Mesenchymal stem cell (in vitro differentiated cells and primary cell): ENCODE measurements at regions not wholly inside any gene's neighbourhood (a gene's known extent, or its start where the extent isn't known, plus 50 kb on each side); places are given as distances from the start of the nearest gene placed in this dataset.
A peak's percentile ranks its signal among the peaks of the same experiment; 100 is the strongest.

Experiments
- DNase-seq: peaks from one replicate; pipeline ENCODE4 v3.0.0-alpha.2; 2013
- H2AFZ ChIP-seq: one replicate; pipeline ENCODE4 v1.6.1; 2013; ENCODE audit warnings: low read depth, mild to moderate bottlenecking, control low read depth, inconsistent platforms, low read length, moderate library complexity
- H2AK5ac ChIP-seq: 2 replicates; pipeline ENCODE4 v1.6.1; 2013; ENCODE audit warnings: low read length, moderate library complexity, mild to moderate bottlenecking, inconsistent platforms; ENCODE audit not compliant: severe bottlenecking
- H2BK120ac ChIP-seq: one replicate; pipeline ENCODE4 v1.6.1; 2013; ENCODE audit warnings: low read depth, mild to moderate bottlenecking, inconsistent platforms, low read length, moderate library complexity
- H2BK12ac ChIP-seq, 2 experiments: one replicate each; pipeline ENCODE4 v1.6.1; 2013; ENCODE audit warnings: inconsistent platforms in 2 of 2, low read length in 2 of 2, mild to moderate bottlenecking in 2 of 2, moderate library complexity in 2 of 2, control low read depth in 1 of 2
- H2BK15ac ChIP-seq: one replicate; pipeline ENCODE4 v1.6.1; 2013; ENCODE audit warnings: mild to moderate bottlenecking, low read depth, inconsistent platforms; ENCODE audit not compliant: poor library complexity, severe bottlenecking
- H2BK5ac ChIP-seq: 2 replicates; pipeline ENCODE4 v1.6.1; 2013; ENCODE audit warnings: low read depth, mild to moderate bottlenecking, low read length, control low read depth, inconsistent platforms; ENCODE audit not compliant: poor library complexity, severe bottlenecking
- H3K14ac ChIP-seq, 2 experiments: one replicate each; pipeline ENCODE4 v1.6.1; 2013; ENCODE audit warnings: inconsistent platforms in 2 of 2, low read length in 2 of 2, control low read depth in 1 of 2, mild to moderate bottlenecking in 1 of 2, moderate library complexity in 1 of 2
- H3K18ac ChIP-seq, 2 experiments: one replicate each; pipeline ENCODE4 v1.6.1; 2013; ENCODE audit warnings: inconsistent platforms in 2 of 2, low read length in 2 of 2, control low read depth in 1 of 2, low read depth in 1 of 2, mild to moderate bottlenecking in 1 of 2
- H3K23ac ChIP-seq, 2 experiments: one replicate each; pipeline ENCODE4 v1.6.1; 2013; ENCODE audit warnings: inconsistent platforms in 2 of 2, low read length in 2 of 2, mild to moderate bottlenecking in 2 of 2, moderate library complexity in 2 of 2, control low read depth in 1 of 2
- H3K27ac ChIP-seq: 2 replicates; pipeline ENCODE4 v1.5.1; 2013; ENCODE audit warnings: mild to moderate bottlenecking, moderate library complexity, low read length, control low read depth, inconsistent platforms; ENCODE audit not compliant: poor library complexity, severe bottlenecking
- H3K27me3 ChIP-seq, 2 experiments: 2 replicates each; pipeline versions ENCODE4 v1.6.1 to v1.7.0; 2013; ENCODE audit warnings: low read length in 2 of 2, mild to moderate bottlenecking in 2 of 2, moderate library complexity in 2 of 2, control low read depth in 1 of 2, inconsistent platforms in 1 of 2; ENCODE audit not compliant: control insufficient read depth in 1 of 2, insufficient read depth in 1 of 2
- H3K36me3 ChIP-seq, 2 experiments: 2 replicates each; pipeline versions ENCODE4 v1.6.1 to v1.7.0; 2013; ENCODE audit warnings: low read length in 2 of 2, control low read depth in 1 of 2, inconsistent platforms in 1 of 2, low read depth in 1 of 2, mild to moderate bottlenecking in 1 of 2; ENCODE audit not compliant: insufficient read depth in 2 of 2, control insufficient read depth in 1 of 2
- H3K4ac ChIP-seq, 2 experiments: one replicate each; pipeline ENCODE4 v1.6.1; 2013; ENCODE audit warnings: inconsistent platforms in 2 of 2, low read length in 2 of 2, mild to moderate bottlenecking in 2 of 2, moderate library complexity in 2 of 2, control low read depth in 1 of 2, low read depth in 1 of 2
- H3K4me1 ChIP-seq: 2 replicates; pipeline ENCODE4 v1.6.1; 2013; ENCODE audit warnings: low read depth, low read length, control low read depth; ENCODE audit not compliant: control insufficient read depth, insufficient read depth
- H3K4me2 ChIP-seq: 2 replicates; pipeline ENCODE4 v1.6.1; 2013; ENCODE audit warnings: low read length, mild to moderate bottlenecking, inconsistent platforms; ENCODE audit not compliant: poor library complexity, severe bottlenecking
- H3K4me3 ChIP-seq, 2 experiments: 2 replicates each; pipeline versions ENCODE4 v1.5.1 to v1.7.0; 2013; ENCODE audit warnings: low read length in 2 of 2, mild to moderate bottlenecking in 2 of 2, control low read depth in 1 of 2, low read depth in 1 of 2; ENCODE audit not compliant: insufficient read depth in 1 of 2
- H3K79me1 ChIP-seq: replicated peaks from 2 replicates; pipeline ENCODE4 v1.6.1; 2013; ENCODE audit warnings: mild to moderate bottlenecking, control low read depth, low read length, inconsistent platforms; ENCODE audit not compliant: poor library complexity, severe bottlenecking
- H3K9ac ChIP-seq: 2 replicates; pipeline ENCODE4 v1.7.0; 2013; ENCODE audit warnings: mild to moderate bottlenecking, low read length, moderate library complexity
- H3K9me3 ChIP-seq: 2 replicates; pipeline ENCODE4 v1.7.0; 2013; ENCODE audit warnings: mild to moderate bottlenecking, low read length; ENCODE audit not compliant: control insufficient read depth
- H4K8ac ChIP-seq: one replicate; pipeline ENCODE4 v1.6.1; 2013; ENCODE audit warnings: inconsistent platforms, mild to moderate bottlenecking, low read length, moderate library complexity
- H4K91ac ChIP-seq: one replicate; pipeline ENCODE4 v1.6.1; 2013; ENCODE audit warnings: mild to moderate bottlenecking, low read length, inconsistent platforms
- WGBS: methylation state at CpG from one replicate; pipeline ENCODE4 v1.1.7; 2013; ENCODE audit warnings: mixed read lengths; 5-methylcytosine and 5-hydroxymethylcytosine counted together

GRCh38 chr3:177440456-177441104 lies 243.3 kb upstream of the TBL1XR1 start:
- Histone ChIP-seq H3K9me3 (no peaks in the 10 kb centered on the region), H2BK120ac (no peak overlapping the region), H3K4me1 (no peaks in the 10 kb centered on the region), H2AFZ (no peak overlapping the region), H3K4me3 (no peak overlapping the region), H2BK15ac (no peak overlapping the region), H3K9ac (no peak overlapping the region), H3K79me1 (no peaks in the 10 kb centered on the region), H3K14ac (no peak overlapping the region), H3K36me3 (no peaks in the 10 kb centered on the region), H3K4me2 (no peak overlapping the region), H3K4ac (no peak overlapping the region), H2BK5ac (no peak overlapping the region), H2BK12ac (no peak overlapping the region), H2AK5ac (no peak overlapping the region), H3K27ac (no peak overlapping the region), H3K27me3 (no peaks in the 10 kb centered on the region), H3K23ac (no peak overlapping the region), H4K8ac (no peak overlapping the region), H4K91ac (no peak overlapping the region), H3K18ac (no peak overlapping the region)
- WGBS, result 96% methylated on average over 8 of the region's 8 CpGs
- no peak for DNase-seq

- Histone ChIP-seq H3K27ac (no peak overlapping the region), H3K23ac (no peak overlapping the region), H4K91ac (no peak overlapping the region), H2BK15ac (no peak overlapping the region), H3K18ac (no peak overlapping the region), H3K4ac (no peak overlapping the region), H3K27me3 (no peaks in the 10 kb centered on the region), H2BK120ac (no peak overlapping the region), H3K4me2 (no peak overlapping the region), H3K4me3 (no peak overlapping the region), H3K36me3 (no peaks in the 10 kb centered on the region), H3K9me3 (no peaks in the 10 kb centered on the region), H2AK5ac (no peak overlapping the region), H2BK12ac (peak overlapping the region in 1 of 2 experiments; percentile 6), H3K79me1 (no peaks in the 10 kb centered on the region), H2AFZ (no peak overlapping the region), H3K9ac (no peak overlapping the region), H3K4me1 (no peaks in the 10 kb centered on the region), H3K14ac (no peak overlapping the region), H4K8ac (no peak overlapping the region), H2BK5ac (no peak overlapping the region)
- no CpG with 5 or more reads among the region's 1 CpG for WGBS
- no peak for DNase-seq
Observed at GRCh38 chr3:177441276-177441812, 244.1 kb upstream of the TBL1XR1 start.

- H2BK12ac ChIP-seq, result peak overlapping the region; percentile 83 to 97
- H3K4me1 ChIP-seq, result no peaks in the 10 kb centered on the region
- H2AFZ ChIP-seq, result no peak overlapping the region
- H3K4me2 ChIP-seq, result no peak overlapping the region
- no peak for DNase-seq
- no peak overlapping the region for H3K23ac ChIP-seq
- peak overlapping the region in 1 of 2 experiments; percentile 24 for H3K4ac ChIP-seq
- no peak overlapping the region for H2BK120ac ChIP-seq
- H3K18ac ChIP-seq, result peak overlapping the region; percentile 67 to 83
- H2BK5ac ChIP-seq, result no peak overlapping the region
- H3K36me3 ChIP-seq, result no peaks in the 10 kb centered on the region
- H3K27me3 ChIP-seq, result no peaks in the 10 kb centered on the region
- 98% methylated on average over 9 of the region's 12 CpGs for WGBS
- no peak overlapping the region for H3K9ac ChIP-seq
- H2AK5ac ChIP-seq, result peak overlapping the region; percentile 70
- no peaks in the 10 kb centered on the region for H3K9me3 ChIP-seq
- no peak overlapping the region for H4K91ac ChIP-seq
- H2BK15ac ChIP-seq, result peak overlapping the region; percentile 52
- H3K4me3 ChIP-seq, result no peak overlapping the region
- no peak overlapping the region for H3K27ac ChIP-seq
- H3K79me1 ChIP-seq, result no peaks in the 10 kb centered on the region
- H4K8ac ChIP-seq, result no peak overlapping the region
- H3K14ac ChIP-seq, result peak overlapping the region in 1 of 2 experiments; percentile 36
Observed at GRCh38 chr3:177441813-177442646, 244.7 kb upstream of the TBL1XR1 start.

GRCh38 chr3:177443469-177443868 lies 246.2 kb upstream of the TBL1XR1 start:
- Histone ChIP-seq H2AFZ (no peak overlapping the region), H3K14ac (no peak overlapping the region), H3K9me3 (no peaks in the 10 kb centered on the region), H3K18ac (peak overlapping the region in 1 of 2 experiments; percentile 1), H4K8ac (no peak overlapping the region), H3K4ac (no peak overlapping the region), H3K36me3 (no peaks in the 10 kb centered on the region), H3K9ac (no peak overlapping the region), H4K91ac (no peak overlapping the region), H3K4me3 (no peak overlapping the region), H3K79me1 (no peaks in the 10 kb centered on the region), H3K4me2 (peak overlapping the region; percentile 1), H3K27me3 (no peaks in the 10 kb centered on the region), H3K4me1 (peaks cover 2% of the 10 kb centered on the region), H2AK5ac (no peak overlapping the region), H2BK5ac (no peak overlapping the region), H3K27ac (peak overlapping the region; percentile 53), H2BK12ac (no peak overlapping the region), H3K23ac (no peak overlapping the region), H2BK15ac (no peak overlapping the region), H2BK120ac (no peak overlapping the region)
- DNase-seq, result no peak
- WGBS, result 45% methylated on average over 3 of the region's 3 CpGs
